Adrenal gland (tissue), 5 donors: ENCODE measurements at regions not wholly inside any gene's neighbourhood (a gene's known extent, or its start where the extent isn't known, plus 50 kb on each side); places are given as distances from the start of the nearest gene placed in this dataset.

Experiments used
- POLR2A ChIP-seq, 2 donors: fragments of 450-650 bp; IDR thresholded peaks; one replicate each; pipeline ENCODE4 v1.6.1; 2017; ENCODE audit warnings: antibody characterized with exemption in 2 of 2, mild to moderate bottlenecking in 2 of 2, moderate library complexity in 1 of 2
- TF ChIP-seq, protein P1 (sequence below), 6 experiments: fragments of 450-650 bp in 4 of 6; fragments of 200-600 bp in 2 of 6; sonication (generic) in 1 of 6; IDR thresholded peaks; 1 replicate in 5 of 6; 2 replicates in 1 of 6; pipeline versions ENCODE4 v1.5.1 to v1.8.0; 2016 to 2021; ENCODE audit warnings: antibody characterized with exemption in 6 of 6, mild to moderate bottlenecking in 2 of 6, moderate library complexity in 1 of 6
- donor health status: DM: no; HTN: no; CAD: no.

DNA sequence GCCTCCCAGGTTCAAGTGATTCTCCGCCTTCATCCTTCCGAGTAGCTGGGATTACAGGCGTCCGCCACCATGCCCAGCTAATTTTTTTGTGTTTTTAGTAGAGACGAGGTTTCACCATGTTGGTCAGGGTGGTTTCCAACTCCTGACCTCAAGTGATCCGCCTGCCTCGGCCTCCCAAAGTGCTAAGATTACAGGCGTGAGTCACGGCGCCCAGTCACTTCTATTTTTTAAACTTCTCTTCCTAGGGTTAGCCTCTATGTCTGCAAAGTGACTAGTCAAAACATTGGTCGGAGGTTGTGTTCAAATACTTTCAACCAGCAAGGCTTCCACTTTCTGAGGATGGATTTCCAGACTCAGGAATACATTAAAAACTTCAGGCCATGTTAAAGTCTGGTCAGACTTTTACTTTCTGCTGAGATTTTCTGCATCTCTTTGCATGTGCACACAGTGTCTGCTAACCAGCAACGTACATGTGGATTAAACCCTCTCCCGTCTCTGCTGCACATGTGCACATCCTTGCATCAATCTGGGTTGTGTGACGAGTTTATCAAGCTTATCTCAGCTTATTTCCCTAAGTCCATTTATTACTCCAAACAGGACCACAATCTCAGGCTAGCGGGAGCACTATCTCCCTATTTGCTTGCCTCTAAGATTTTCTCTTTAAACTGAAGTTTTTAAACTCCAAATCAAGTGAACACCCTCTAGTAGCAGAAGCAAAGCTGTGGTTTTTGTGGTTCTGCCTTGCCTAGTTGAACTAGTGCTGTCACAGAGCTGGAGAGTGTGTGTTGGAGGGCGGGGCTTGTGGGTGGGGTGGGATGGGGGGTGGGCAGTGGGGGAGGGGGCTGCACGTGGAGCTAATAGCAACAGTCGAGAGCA, 525.2 kb upstream of the GOT2 start:
- TF ChIP-seq, protein P1, sequence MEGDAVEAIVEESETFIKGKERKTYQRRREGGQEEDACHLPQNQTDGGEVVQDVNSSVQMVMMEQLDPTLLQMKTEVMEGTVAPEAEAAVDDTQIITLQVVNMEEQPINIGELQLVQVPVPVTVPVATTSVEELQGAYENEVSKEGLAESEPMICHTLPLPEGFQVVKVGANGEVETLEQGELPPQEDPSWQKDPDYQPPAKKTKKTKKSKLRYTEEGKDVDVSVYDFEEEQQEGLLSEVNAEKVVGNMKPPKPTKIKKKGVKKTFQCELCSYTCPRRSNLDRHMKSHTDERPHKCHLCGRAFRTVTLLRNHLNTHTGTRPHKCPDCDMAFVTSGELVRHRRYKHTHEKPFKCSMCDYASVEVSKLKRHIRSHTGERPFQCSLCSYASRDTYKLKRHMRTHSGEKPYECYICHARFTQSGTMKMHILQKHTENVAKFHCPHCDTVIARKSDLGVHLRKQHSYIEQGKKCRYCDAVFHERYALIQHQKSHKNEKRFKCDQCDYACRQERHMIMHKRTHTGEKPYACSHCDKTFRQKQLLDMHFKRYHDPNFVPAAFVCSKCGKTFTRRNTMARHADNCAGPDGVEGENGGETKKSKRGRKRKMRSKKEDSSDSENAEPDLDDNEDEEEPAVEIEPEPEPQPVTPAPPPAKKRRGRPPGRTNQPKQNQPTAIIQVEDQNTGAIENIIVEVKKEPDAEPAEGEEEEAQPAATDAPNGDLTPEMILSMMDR (IDR thresholded peaks at IDR 0.05), result no peak
- TF ChIP-seq POLR2A (IDR thresholded peaks at IDR 0.05), result no peak
